Ureter (tissue), 1 donor: ENCODE measurements at regions not wholly inside any gene's neighbourhood (a gene's known extent, or its start where the extent isn't known, plus 50 kb on each side); places are given as distances from the start of the nearest gene placed in this dataset.
"Not testable (repeated sequence)": the region's sequence is repeated elsewhere in the genome, so short reads cannot be mapped to it uniquely, and the experiment has no call there.

Source experiments
- DNase-seq: peaks from one replicate; pipeline ENCODE4 v3.0.0-alpha.2; 2020; ENCODE audit warnings: low spot score
- donor health status: DM: yes; HTN: yes; CAD: no.

GRCh38 chr2:65955259-65955658 lies 479.7 kb upstream of the MEIS1 start:
- DNase-seq, result no peak

- no peak for DNase-seq
Observed at GRCh38 chr2:65952966-65953761, 481.8 kb upstream of the MEIS1 start.

- no peak for DNase-seq
Observed at GRCh38 chr2:65944213-65944612, 490.7 kb upstream of the MEIS1 start.

- no peak for DNase-seq
Observed at GRCh38 chr2:65943099-65943786, 491.7 kb upstream of the MEIS1 start.

- no peak for DNase-seq
Observed at GRCh38 chr2:65940856-65941255, 494.1 kb upstream of the MEIS1 start.

- DNase-seq, result no peak
Observed at GRCh38 chr2:65939687-65940086, 495.2 kb upstream of the MEIS1 start.

GRCh38 chr2:65937379-65938160 lies 497.4 kb upstream of the MEIS1 start:
- no peak for DNase-seq

- DNase-seq, result no peak
Observed at GRCh38 chr2:65934992-65935629, 499.8 kb upstream of the MEIS1 start.

- no peak for DNase-seq
Observed at GRCh38 chr2:65932571-65932970, 500.2 kb upstream of the SPRED2 start.

- no peak for DNase-seq
Observed at GRCh38 chr2:65931056-65931455, 498.7 kb upstream of the SPRED2 start.

GRCh38 chr2:65930259-65930658 lies 497.9 kb upstream of the SPRED2 start:
- DNase-seq, result no peak

- DNase-seq, result not testable (repeated sequence)
Observed at GRCh38 chr2:65929664-65930063, 497.3 kb upstream of the SPRED2 start.

GRCh38 chr2:65922794-65923193 lies 490.4 kb upstream of the SPRED2 start:
- peak; percentile 62 for DNase-seq

- DNase-seq, result no peak
Observed at GRCh38 chr2:65922030-65922429, 489.6 kb upstream of the SPRED2 start.

- DNase-seq, result no peak
Observed at GRCh38 chr2:65921116-65921515, 488.7 kb upstream of the SPRED2 start.

- DNase-seq, result no peak
Observed at GRCh38 chr2:65920659-65921058, 488.3 kb upstream of the SPRED2 start.

- no peak for DNase-seq
Observed at GRCh38 chr2:65919550-65920188, 487.3 kb upstream of the SPRED2 start.

GRCh38 chr2:65918760-65919187 lies 486.4 kb upstream of the SPRED2 start:
- no peak for DNase-seq

GRCh38 chr2:65917986-65918385 lies 485.6 kb upstream of the SPRED2 start:
- no peak for DNase-seq

- DNase-seq, result no peak
Observed at GRCh38 chr2:65916785-65917295, 484.4 kb upstream of the SPRED2 start.

- DNase-seq, result no peak
Observed at GRCh38 chr2:65916177-65916576, 483.8 kb upstream of the SPRED2 start.
